Central memory CD8-positive, alpha-beta T cell (primary cell): ENCODE measurements at regions not wholly inside any gene's neighbourhood (a gene's known extent, or its start where the extent isn't known, plus 50 kb on each side); places are given as distances from the start of the nearest gene placed in this dataset.
"Not testable (repeated sequence)": the region's sequence is repeated elsewhere in the genome, so short reads cannot be mapped to it uniquely, and the experiment has no call there.

Source experiments
- ATAC-seq: fragments of 150-1000 bp; cut with Tn5 transposase; replicated peaks from 2 replicates; pipeline ENCODE4 v1.10.0; 2022; ENCODE audit warnings: mild to moderate bottlenecking, moderate FRiP score, moderate number of reproducible peaks; ENCODE audit not compliant: poor library complexity, severe bottlenecking; ENCODE audit errors: extremely low read depth
- DNase-seq, 2 donors: peaks; one replicate each; pipeline ENCODE4 v3.0.0; 2021; ENCODE audit warnings: low spot score in 2 of 2
- H3K27ac Mint-ChIP-seq: one replicate; pipeline ENCODE4 v1.8.0; 2022; ENCODE audit warnings: low read depth, mild to moderate bottlenecking, moderate library complexity, mixed read lengths
- H3K27me3 Mint-ChIP-seq: one replicate; pipeline ENCODE4 v1.8.0; 2022; ENCODE audit warnings: mixed read lengths
- H3K36me3 Mint-ChIP-seq: one replicate; pipeline ENCODE4 v1.8.0; 2022; ENCODE audit warnings: mild to moderate bottlenecking, moderate library complexity, mixed read lengths; ENCODE audit not compliant: insufficient read depth
- H3K4me1 Mint-ChIP-seq: one replicate; pipeline ENCODE4 v1.8.0; 2022; ENCODE audit warnings: mixed read lengths
- H3K4me3 Mint-ChIP-seq: one replicate; pipeline ENCODE4 v1.8.0; 2022; ENCODE audit warnings: mild to moderate bottlenecking, moderate library complexity, mixed read lengths
- H3K9me3 Mint-ChIP-seq: one replicate; pipeline ENCODE4 v1.8.0; 2022; ENCODE audit warnings: mixed read lengths

DNA sequence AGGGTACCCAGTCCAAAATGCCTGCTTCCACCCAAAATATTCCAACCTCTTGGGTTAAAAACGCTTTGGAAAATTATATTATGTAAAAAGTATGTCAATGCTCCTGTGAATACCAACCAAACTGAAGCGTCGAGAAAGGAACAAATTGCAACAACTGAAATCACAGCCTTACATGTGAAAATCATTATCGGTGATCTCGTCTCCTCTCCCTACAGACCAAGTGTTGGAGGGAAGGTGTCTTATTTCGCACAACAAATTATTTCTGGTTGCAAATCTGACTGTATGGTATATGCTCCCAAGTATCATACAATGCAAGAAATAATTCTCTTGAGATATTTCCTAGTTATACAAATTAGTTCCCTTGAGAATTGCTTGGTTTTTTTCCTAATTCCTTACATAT lies 89.3 kb upstream of the CDYL2 start:
- no peak for ATAC-seq
- no peak overlapping the region for H3K27ac Mint-ChIP-seq
- peaks cover 1% of the 10 kb centered on the region for H3K36me3 Mint-ChIP-seq
- H3K4me1 Mint-ChIP-seq, result no peaks in the 10 kb centered on the region
- no peaks in the 10 kb centered on the region for H3K9me3 Mint-ChIP-seq
- H3K4me3 Mint-ChIP-seq, result no peak overlapping the region
- DNase-seq, result no peak
- peaks cover 37% of the 10 kb centered on the region for H3K27me3 Mint-ChIP-seq

GRCh38 chr16:80892395-80892794 lies 88.0 kb upstream of the CDYL2 start:
- not testable (repeated sequence) for H3K36me3 Mint-ChIP-seq, H3K27ac Mint-ChIP-seq, ATAC-seq, H3K4me1 Mint-ChIP-seq, H3K9me3 Mint-ChIP-seq, DNase-seq, H3K4me3 Mint-ChIP-seq
- H3K27me3 Mint-ChIP-seq, result peaks cover 44% of the 10 kb centered on the region

DNA sequence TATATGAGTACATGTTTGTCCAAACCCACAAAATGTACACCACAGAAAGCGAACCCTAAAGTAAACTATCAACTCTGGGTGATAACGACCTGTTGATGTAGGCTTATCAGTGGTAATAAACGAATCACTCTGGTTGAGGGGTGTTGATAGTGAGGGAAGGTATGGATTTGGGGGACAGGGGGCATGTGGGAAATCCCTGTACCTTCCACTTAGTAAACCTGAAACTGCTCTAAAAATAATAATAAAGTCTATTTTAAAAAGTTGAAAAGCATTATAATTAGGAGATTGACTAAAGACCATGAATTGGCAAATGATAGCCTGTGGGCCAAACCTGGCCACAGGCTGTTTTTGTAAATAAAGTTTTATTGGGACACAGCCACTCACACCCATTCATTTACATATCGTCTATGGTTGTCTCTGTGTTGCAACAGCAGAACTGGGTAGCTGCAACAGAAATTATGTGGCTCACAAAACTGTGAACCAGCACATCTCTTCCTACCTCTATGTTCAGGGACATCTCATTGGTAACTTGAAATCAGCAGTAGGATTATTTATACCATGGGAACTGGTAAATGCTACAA lies 85.5 kb upstream of the CDYL2 start:
- Mint-ChIP-seq H3K27ac (no peak overlapping the region), H3K27me3 (peaks cover 35% of the 10 kb centered on the region), H3K9me3 (no peaks in the 10 kb centered on the region), H3K4me3 (no peak overlapping the region), H3K4me1 (no peaks in the 10 kb centered on the region), H3K36me3 (no peaks in the 10 kb centered on the region)
- DNase-seq (no peak), ATAC-seq (no peak)

- Mint-ChIP-seq H3K36me3 (no peaks in the 10 kb centered on the region), H3K27me3 (peaks cover 51% of the 10 kb centered on the region), H3K9me3 (no peaks in the 10 kb centered on the region), H3K4me3 (no peak overlapping the region), H3K27ac (no peak overlapping the region), H3K4me1 (no peaks in the 10 kb centered on the region)
- no peak for DNase-seq
- no peak for ATAC-seq
Measured at GRCh38 chr16:80887062-80887461, 82.7 kb upstream of the CDYL2 start.

- ATAC-seq, result no peak
- no peaks in the 10 kb centered on the region for H3K4me1 Mint-ChIP-seq
- no peak overlapping the region for H3K27ac Mint-ChIP-seq
- no peak for DNase-seq
- no peak overlapping the region for H3K4me3 Mint-ChIP-seq
- H3K9me3 Mint-ChIP-seq, result no peaks in the 10 kb centered on the region
- peaks cover 37% of the 10 kb centered on the region for H3K27me3 Mint-ChIP-seq
- no peaks in the 10 kb centered on the region for H3K36me3 Mint-ChIP-seq
Measured at GRCh38 chr16:80883816-80884215, 79.4 kb upstream of the CDYL2 start.

GRCh38 chr16:80883159-80883642 lies 78.8 kb upstream of the CDYL2 start:
- no peak overlapping the region for H3K27ac Mint-ChIP-seq
- H3K36me3 Mint-ChIP-seq, result no peaks in the 10 kb centered on the region
- H3K4me1 Mint-ChIP-seq, result no peaks in the 10 kb centered on the region

DNA sequence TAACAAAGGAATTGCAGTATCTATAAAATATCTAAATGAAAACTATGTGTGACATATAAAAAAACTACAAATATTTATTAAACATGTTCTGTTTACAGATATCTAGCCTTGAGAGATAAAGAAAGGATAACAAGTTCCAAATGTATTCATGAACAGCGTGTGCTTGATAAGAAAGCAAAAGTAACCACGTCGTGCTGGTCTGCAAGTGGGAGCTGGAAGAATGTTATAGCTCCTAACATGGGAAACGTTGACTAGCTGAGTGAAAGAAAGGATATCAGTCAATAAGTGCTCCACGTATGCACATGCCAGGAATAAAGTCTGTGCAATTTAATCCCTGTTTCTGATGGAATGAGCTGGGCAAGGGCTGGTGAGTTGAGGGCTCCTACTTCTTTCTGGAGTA lies 71.2 kb upstream of the CDYL2 start:
- H3K9me3 Mint-ChIP-seq, result no peaks in the 10 kb centered on the region
- H3K27me3 Mint-ChIP-seq, result peaks cover 68% of the 10 kb centered on the region
- H3K27ac Mint-ChIP-seq, result no peak overlapping the region
- no peak overlapping the region for H3K4me3 Mint-ChIP-seq
- H3K36me3 Mint-ChIP-seq, result no peaks in the 10 kb centered on the region
- H3K4me1 Mint-ChIP-seq, result no peaks in the 10 kb centered on the region
- no peak for ATAC-seq
- DNase-seq, result no peak

More at GRCh38 chr16:80883159-80883642, 78.8 kb upstream of the CDYL2 start:
- H3K4me3 Mint-ChIP-seq, result no peak overlapping the region
- H3K27me3 Mint-ChIP-seq, result peaks cover 30% of the 10 kb centered on the region
- H3K9me3 Mint-ChIP-seq, result no peaks in the 10 kb centered on the region
- no peak for DNase-seq
- no peak for ATAC-seq

- Mint-ChIP-seq H3K4me3 (no peak overlapping the region), H3K9me3 (no peaks in the 10 kb centered on the region), H3K4me1 (no peaks in the 10 kb centered on the region), H3K36me3 (no peaks in the 10 kb centered on the region), H3K27ac (no peak overlapping the region), H3K27me3 (peaks cover 66% of the 10 kb centered on the region)
- DNase-seq (no peak), ATAC-seq (no peak)
Measured at GRCh38 chr16:80874925-80875324, 70.5 kb upstream of the CDYL2 start.

- H3K9me3 Mint-ChIP-seq, result peaks cover 14% of the 10 kb centered on the region
- H3K27ac Mint-ChIP-seq, result no peak overlapping the region
- H3K27me3 Mint-ChIP-seq, result peaks cover 86% of the 10 kb centered on the region
- H3K4me3 Mint-ChIP-seq, result no peak overlapping the region
- DNase-seq (no peak), ATAC-seq (no peak)
- no peaks in the 10 kb centered on the region for H3K4me1 Mint-ChIP-seq
- H3K36me3 Mint-ChIP-seq, result peaks cover 1% of the 10 kb centered on the region
Measured at GRCh38 chr16:80862160-80862705, 57.8 kb upstream of the CDYL2 start.
